ENCODE measurements at regions not wholly inside any gene's neighbourhood (a gene's known extent, or its start where the extent isn't known, plus 50 kb on each side); places are given as distances from the start of the nearest gene placed in this dataset.

DNA sequence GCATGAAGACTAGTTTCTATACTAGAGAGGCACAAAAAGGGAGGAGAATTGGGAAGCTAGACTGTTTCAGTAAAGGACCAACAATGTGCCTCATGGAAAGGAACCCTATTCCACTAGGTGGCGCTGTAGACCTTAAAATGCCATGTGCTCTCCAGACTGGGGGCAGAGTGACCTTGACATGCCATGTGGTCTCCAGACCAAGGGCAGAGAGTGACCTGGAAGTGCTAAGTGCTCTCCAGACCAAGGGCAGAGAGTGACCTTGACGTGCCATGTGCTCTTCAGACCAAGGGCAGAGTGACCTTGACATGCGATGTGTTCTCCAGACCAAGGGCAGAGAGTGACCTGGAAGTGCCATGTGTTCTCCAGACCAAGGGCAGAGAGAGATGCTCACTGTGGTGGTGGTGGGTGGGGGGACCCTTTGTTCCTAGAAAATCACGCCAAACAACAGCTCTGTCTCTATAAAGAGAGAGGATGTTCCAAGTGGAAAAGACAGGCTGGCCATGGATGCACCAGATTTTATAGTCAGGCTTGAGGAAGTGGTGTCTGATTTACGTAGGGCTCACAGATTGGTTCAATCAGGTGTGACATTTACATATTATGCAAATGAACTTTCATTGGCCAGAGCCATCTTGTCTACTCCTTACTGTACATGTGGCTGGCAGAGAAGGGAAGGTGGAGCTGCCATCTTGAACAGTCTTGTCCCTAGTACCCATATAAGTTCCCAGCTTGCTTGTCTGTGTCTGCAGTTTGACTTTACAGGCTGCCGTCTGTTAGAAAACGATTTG lies 344.0 kb upstream of the DDX18 start:
- FAIRE-seq (no peak), DNase-seq (peak in 4 of 5 donors; percentile 33 to 64 (median 53))
- no peaks in the 10 kb centered on the region for H3K36me3 ChIP-seq (ENCODE audit: control insufficient read depth in 2 of 3, insufficient read depth in 3 of 3, low read length in 3 of 3)
- H3K27ac ChIP-seq (ENCODE audit: low read depth in 2 of 2, low read length in 2 of 2): no peak overlapping the region
- no peak overlapping the region for H3K4me3 ChIP-seq (ENCODE audit: low read length in 3 of 3)
- H3K9ac ChIP-seq (ENCODE audit: low read length in 3 of 3): no peak overlapping the region
- H3K27me3 ChIP-seq (ENCODE audit: control insufficient read depth, insufficient read depth, low read length): no peaks in the 10 kb centered on the region
- intact Hi-C loops (cut with DNase I): no loop called here
- TF ChIP-seq, protein P1, sequence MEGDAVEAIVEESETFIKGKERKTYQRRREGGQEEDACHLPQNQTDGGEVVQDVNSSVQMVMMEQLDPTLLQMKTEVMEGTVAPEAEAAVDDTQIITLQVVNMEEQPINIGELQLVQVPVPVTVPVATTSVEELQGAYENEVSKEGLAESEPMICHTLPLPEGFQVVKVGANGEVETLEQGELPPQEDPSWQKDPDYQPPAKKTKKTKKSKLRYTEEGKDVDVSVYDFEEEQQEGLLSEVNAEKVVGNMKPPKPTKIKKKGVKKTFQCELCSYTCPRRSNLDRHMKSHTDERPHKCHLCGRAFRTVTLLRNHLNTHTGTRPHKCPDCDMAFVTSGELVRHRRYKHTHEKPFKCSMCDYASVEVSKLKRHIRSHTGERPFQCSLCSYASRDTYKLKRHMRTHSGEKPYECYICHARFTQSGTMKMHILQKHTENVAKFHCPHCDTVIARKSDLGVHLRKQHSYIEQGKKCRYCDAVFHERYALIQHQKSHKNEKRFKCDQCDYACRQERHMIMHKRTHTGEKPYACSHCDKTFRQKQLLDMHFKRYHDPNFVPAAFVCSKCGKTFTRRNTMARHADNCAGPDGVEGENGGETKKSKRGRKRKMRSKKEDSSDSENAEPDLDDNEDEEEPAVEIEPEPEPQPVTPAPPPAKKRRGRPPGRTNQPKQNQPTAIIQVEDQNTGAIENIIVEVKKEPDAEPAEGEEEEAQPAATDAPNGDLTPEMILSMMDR (IDR thresholded peaks at IDR 0.05; ENCODE audit: borderline replicate concordance, extremely low read depth, insufficient read depth): peak; percentile 50
- no peaks in the 10 kb centered on the region for H3K9me3 ChIP-seq (ENCODE audit: control insufficient read depth in 2 of 3, insufficient read depth in 1 of 3, low read length in 3 of 3)
- H3K4me1 ChIP-seq (ENCODE audit: control insufficient read depth in 2 of 3, insufficient read depth in 2 of 3, low read depth in 1 of 3, low read length in 3 of 3): no peaks in the 10 kb centered on the region

DNA sequence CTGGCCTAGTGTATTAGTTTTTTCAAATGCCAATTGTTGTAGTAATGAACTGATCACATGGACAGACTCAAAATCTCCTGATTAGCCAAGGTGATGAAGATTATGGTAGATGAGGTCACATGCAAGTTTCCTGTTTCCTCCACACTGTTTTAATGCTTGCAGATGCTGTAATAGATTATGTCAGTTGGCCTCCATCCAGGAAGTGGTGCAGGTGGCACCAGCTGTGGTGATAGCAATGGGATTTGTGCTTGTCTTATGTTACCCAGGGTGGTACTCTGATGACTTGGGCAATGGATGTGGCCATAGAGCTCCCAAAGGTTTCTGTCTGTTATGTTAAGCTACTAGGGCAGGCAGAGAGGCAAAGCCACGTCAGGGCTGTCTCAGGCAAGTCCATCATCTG lies 332.9 kb upstream of the DDX18 start:
- Histone ChIP-seq H3K4me1 (ENCODE audit: control insufficient read depth in 2 of 3, insufficient read depth in 2 of 3, low read depth in 1 of 3, low read length in 3 of 3) (no peaks in the 10 kb centered on the region), H3K36me3 (ENCODE audit: control insufficient read depth in 2 of 3, insufficient read depth in 3 of 3, low read length in 3 of 3) (no peaks in the 10 kb centered on the region), H3K4me3 (ENCODE audit: low read length in 3 of 3) (no peak overlapping the region), H3K9me3 (ENCODE audit: control insufficient read depth in 2 of 3, insufficient read depth in 1 of 3, low read length in 3 of 3) (peaks cover 0 to 10% (median 4%) of the 10 kb centered on the region in 3 donors), H3K9ac (ENCODE audit: low read length in 3 of 3) (no peak overlapping the region), H3K27ac (ENCODE audit: low read depth in 2 of 2, low read length in 2 of 2) (no peak overlapping the region), H3K27me3 (ENCODE audit: control insufficient read depth, insufficient read depth, low read length) (no peaks in the 10 kb centered on the region)
- intact Hi-C loops (cut with DNase I): no loop called here
- TF ChIP-seq, protein P1 (IDR thresholded peaks at IDR 0.05; ENCODE audit: borderline replicate concordance, extremely low read depth, insufficient read depth): no peak
- DNase-seq (no peak), FAIRE-seq (no peak)

DNA sequence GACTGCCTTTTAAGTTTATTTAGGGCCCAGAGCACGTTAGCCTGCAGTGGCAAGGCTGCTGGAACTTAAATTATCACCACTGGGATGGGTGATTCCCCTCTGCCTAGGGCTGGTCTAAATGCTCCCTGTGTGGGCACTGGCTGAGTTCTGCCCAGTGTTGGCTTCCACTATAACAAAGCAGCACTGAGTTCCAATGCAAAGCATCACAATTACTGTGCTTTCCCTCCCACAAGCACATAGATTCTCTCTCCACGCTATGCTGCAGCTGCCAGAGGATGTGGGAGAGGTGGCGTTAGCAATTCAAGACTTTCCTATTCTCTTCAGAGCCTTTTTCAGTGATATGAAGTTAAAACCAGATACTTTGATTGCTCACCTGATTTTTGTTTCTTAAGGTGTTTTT lies 328.9 kb upstream of the DDX18 start:
- no peak for DNase-seq
- Histone ChIP-seq H3K9ac (ENCODE audit: low read length in 3 of 3) (no peak overlapping the region), H3K27me3 (ENCODE audit: control insufficient read depth, insufficient read depth, low read length) (no peaks in the 10 kb centered on the region), H3K4me3 (ENCODE audit: low read length in 3 of 3) (no peak overlapping the region), H3K4me1 (ENCODE audit: control insufficient read depth in 2 of 3, insufficient read depth in 2 of 3, low read depth in 1 of 3, low read length in 3 of 3) (no peaks in the 10 kb centered on the region), H3K36me3 (ENCODE audit: control insufficient read depth in 2 of 3, insufficient read depth in 3 of 3, low read length in 3 of 3) (no peaks in the 10 kb centered on the region), H3K9me3 (ENCODE audit: control insufficient read depth in 2 of 3, insufficient read depth in 1 of 3, low read length in 3 of 3) (no peaks in the 10 kb centered on the region), H3K27ac (ENCODE audit: low read depth in 2 of 2, low read length in 2 of 2) (no peak overlapping the region)
- no peak for FAIRE-seq
- intact Hi-C loops (cut with DNase I): no loop called here
- TF ChIP-seq, protein P1 (IDR thresholded peaks at IDR 0.05; ENCODE audit: borderline replicate concordance, extremely low read depth, insufficient read depth): no peak

Measured in kidney (tissue), 13 donors.